ENCODE measurements at regions not wholly inside any gene's neighbourhood (a gene's known extent, or its start where the extent isn't known, plus 50 kb on each side); places are given as distances from the start of the nearest gene placed in this dataset.

DNA sequence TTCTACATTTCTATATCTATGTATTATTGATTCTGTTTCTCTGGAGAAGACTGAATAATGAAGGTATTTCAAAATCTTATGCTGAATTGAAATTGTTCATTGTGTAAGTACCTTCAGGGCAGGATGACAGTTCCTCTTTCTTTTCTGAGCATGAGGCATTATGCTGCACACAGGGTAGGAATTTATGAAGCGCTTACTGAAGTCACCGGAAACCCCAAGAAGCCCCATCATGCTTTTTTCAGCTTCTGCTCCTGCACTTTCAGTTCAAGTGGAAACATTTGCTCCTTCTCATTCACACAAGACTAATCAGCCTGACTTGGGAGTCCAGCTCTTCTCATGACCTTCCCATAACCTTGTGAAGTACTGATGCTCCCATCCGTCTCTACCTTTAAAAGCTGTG is 314.7 kb upstream of the SORL1-AS1 start:
- TF ChIP-seq, protein P1, sequence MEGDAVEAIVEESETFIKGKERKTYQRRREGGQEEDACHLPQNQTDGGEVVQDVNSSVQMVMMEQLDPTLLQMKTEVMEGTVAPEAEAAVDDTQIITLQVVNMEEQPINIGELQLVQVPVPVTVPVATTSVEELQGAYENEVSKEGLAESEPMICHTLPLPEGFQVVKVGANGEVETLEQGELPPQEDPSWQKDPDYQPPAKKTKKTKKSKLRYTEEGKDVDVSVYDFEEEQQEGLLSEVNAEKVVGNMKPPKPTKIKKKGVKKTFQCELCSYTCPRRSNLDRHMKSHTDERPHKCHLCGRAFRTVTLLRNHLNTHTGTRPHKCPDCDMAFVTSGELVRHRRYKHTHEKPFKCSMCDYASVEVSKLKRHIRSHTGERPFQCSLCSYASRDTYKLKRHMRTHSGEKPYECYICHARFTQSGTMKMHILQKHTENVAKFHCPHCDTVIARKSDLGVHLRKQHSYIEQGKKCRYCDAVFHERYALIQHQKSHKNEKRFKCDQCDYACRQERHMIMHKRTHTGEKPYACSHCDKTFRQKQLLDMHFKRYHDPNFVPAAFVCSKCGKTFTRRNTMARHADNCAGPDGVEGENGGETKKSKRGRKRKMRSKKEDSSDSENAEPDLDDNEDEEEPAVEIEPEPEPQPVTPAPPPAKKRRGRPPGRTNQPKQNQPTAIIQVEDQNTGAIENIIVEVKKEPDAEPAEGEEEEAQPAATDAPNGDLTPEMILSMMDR (IDR thresholded peaks at IDR 0.05): no peak
- TF ChIP-seq POLR2A (IDR thresholded peaks at IDR 0.05): no peak
